Activated T-cell treated with anti-CD3 and anti-CD28 coated beads, Interleukin-2, amount 50 U/mL, for 1 hour (primary cell): ENCODE measurements at regions not wholly inside any gene's neighbourhood (a gene's known extent, or its start where the extent isn't known, plus 50 kb on each side); places are given as distances from the start of the nearest gene placed in this dataset.

ENCODE experiments used
- DNase-seq: peaks from one replicate; pipeline ENCODE4 v3.0.0-alpha.2; 2020

DNA sequence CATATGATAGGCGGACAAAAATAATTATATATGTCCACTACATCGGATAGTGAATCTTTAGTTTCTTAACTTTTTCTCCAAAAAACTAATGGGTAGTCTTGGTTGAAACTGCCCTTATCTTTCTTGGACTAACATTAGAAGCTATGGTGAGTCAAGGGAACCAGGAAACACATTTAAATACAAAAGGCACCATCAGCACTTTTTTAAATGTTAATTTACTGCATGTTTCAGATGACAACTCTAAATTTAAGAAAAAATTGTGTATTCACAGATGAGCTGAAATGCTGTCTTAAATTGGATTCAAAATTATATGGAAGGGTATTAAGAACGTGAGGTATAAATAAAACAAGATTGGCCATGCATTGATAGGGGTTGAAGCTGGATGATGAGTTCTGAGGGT, 75.6 kb upstream of the CERS6 start:
- no peak for DNase-seq

DNA sequence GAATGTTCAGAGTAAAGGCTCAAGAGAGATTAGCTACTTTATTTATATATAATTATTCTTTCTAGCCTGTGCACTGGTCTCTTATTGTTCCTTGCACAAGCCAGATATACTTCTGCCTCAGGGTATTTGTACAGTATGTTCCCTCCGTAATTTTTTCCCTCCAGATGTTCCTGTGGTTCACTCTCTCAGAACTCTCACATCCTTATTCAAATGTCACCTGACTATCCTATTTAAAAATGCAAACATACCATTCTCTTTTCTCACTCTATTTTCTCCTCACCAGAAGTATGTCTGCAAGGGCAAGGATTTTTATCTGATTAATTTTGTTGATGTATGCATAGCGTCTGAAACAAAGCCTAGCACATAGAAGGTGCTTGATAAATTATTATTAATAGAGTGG, 64.0 kb upstream of the CERS6 start:
- no peak for DNase-seq

DNA sequence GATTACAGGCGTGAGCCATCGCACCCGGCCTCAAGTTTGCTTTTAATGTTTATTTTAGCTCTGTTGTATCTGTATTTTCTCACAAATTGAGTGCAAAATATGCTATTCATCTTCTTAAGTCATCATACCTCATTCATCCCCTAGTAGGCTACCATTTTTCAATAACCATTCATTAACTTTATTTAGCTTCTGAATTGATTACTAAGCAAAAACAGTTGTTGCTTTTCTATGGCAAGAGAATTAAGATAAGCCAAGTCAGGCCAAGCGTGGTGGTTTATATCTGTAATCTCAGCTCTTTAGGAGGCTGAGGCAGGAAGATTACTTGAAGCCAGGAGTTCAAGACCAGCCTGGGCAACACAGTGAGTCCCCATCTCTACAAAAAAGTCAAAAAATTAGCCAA, 63.3 kb upstream of the CERS6 start:
- DNase-seq: no peak

DNA sequence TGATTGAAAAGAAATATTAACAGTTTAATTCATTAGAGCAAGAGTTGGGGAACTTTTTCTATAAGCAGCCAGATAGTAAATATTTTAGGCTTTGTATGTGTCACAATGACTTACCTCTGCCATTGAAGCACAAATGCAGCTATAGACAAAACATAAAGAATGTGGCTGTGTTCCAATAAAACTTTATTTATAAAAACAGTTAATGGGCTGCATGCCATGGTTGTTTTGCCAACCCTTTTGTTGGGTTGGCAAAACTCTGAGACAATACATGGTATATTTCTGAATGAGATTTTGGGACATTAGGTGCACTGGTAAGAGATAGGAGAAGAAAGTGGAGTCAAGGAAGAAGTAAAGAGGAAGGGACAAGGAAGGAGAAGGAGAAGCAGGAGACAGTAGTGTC, 61.8 kb upstream of the CERS6 start:
- DNase-seq: no peak

DNA sequence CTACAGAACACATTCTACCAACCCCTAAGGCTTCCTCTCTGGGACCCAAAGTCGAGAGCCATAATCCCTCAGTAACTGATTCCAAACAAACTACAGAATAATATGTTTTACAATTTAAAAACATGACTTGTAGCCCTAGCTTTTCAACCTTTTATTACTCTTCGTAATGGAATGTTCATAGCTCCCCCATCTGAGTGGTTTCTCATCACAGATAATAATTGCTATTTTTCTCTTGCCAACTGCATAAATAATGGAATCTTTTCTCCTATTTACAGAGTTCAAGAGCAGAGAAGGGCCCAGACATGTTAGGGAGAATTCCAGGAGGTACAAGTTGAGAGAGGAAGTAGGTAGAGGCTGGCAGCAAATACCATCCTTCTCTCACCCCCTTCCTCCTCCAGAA, 59.9 kb upstream of the CERS6 start:
- DNase-seq: no peak

DNA sequence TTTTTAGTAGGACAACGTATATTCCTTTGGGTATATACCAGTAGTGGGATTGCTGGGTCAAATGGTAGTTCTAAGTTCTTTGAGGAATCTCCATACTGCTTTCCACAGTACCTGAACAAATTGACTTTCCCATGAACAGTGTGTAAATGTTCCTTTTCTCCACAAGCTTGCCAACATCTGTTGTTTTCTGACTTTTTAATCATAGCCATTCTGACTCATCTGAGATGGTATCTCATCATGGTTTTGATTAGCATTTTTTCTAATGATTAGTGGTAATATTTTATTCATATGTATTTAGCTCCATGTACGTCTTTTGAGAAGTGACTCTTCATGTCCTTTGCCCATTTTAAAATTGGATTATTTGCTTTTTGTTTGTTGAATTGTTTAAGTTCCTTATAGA, 58.4 kb upstream of the CERS6 start:
- no peak for DNase-seq

DNA sequence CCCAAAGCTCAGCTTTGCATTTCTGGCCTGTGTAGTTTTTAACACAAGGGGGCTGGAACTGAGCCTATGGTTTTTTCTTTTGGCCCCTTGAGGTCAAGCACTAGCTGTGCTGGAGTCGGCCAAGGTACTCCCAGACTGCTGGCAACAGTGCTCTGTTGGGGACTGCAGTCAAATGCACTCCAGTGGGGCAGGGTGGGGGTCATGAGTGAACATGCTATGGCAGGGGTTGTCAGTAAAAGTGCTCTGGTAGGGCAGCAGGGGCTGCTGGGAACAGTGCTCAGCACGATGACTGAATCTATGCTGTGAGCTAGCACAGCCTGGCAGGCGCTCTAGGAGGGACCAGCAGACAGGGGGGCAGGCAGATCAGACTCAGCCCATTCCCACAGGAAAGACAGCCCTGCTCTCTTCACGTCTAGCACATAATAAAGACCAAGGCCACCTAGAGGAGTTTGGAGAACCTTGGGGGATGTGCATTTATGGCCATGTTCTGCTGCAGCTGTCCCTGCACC, 55.0 kb upstream of the CERS6 start:
- DNase-seq: no peak

DNA sequence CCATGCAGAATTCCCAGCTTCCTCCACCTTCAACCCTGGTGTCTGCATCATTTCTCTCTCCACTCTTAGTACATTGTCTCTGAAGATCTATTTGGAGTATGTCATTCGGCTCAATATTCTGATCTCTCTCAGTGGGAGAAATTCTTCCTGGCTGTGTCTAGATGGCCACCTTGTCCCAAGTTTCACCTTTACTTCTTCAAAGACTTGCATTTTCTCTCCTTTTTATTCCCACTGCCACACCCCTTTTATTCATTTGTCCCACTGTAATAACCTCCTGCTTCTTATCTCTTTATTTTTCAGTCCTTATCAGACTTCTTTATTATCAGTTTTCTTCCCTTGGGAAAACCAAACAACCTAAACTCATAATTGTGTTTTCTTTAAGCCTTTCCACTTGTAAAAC, 54.3 kb upstream of the CERS6 start:
- no peak for DNase-seq

DNA sequence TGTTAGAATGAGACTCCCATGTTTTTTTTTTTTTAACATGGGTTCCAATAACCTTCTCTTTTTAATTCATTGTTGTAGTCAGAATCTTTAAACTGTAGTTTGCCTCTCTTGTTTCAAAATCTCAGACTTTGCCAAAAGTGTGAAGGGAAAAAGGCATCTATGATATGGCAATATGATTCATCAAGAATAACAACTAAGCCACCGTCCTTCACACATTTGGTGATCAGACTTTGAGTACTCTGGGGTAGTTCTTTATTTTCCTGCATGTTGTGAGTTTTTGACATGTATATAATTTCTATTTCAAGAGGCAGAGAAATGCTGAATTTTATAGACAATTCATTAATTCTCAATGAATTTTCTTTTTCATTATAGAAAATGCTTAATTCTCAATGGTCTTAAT, 53.5 kb upstream of the CERS6 start:
- no peak for DNase-seq

DNA sequence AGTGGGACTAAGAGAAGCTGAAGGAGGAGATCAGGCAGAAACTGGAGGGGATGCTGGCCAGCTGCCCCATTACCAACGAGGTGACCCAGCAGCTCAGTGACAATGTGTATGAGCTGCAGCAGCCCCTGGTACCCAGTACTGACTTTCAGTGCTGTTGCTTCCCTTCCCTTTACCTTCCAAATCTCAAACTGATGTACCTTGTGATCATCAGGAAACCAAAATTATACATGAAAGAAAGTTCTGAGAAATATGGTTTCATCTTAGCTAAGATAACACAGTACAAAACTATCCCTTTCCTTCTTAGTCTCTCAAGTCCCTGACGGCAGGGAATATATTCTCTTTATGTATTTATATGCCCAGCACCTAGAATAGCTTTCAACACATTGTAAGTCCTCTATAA, 52.3 kb upstream of the CERS6 start:
- DNase-seq: no peak

DNA sequence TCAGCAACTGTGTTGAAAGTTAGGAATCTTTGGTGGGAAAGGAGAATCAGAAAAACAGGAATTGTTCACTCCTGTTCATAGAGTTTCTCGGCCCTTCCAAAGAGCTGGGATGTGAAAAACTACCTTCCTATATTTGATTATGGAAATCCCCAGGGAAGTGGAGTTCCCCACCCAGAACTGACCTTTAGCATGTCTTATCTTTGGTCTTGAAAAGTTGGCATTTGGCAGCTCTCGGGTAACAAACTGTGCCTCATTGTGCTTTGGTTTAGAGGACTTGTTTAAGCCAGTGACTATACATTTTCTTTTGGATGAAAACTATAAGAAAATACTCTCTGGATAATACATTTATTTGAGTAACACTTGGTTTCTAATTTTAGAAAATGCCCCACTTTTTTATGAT, 51.3 kb upstream of the CERS6 start:
- DNase-seq: no peak
